Upper lobe of left lung (tissue), 6 donors: ENCODE measurements at regions not wholly inside any gene's neighbourhood (a gene's known extent, or its start where the extent isn't known, plus 50 kb on each side); places are given as distances from the start of the nearest gene placed in this dataset.
A peak's percentile ranks its signal among the peaks of the same experiment; 100 is the strongest.
"Not testable (repeated sequence)": the region's sequence is repeated elsewhere in the genome, so short reads cannot be mapped to it uniquely, and the experiment has no call there.

Experiments
- ATAC-seq, 2 donors: fragments of 200-7000 bp; cut with Tn5 transposase; one replicate each; pipeline ENCODE4 v1.9.1; 2022; ENCODE audit warnings: mild to moderate bottlenecking in 2 of 2, moderate library complexity in 2 of 2; ENCODE audit not compliant: low FRiP score in 2 of 2
- DNase-seq, 2 donors: peaks; one replicate each; pipeline ENCODE4 v3.0.0-alpha.2; 2019 to 2020
- H3K27ac ChIP-seq, 4 donors: fragments of 200-600 bp; sonication (generic); one replicate each; pipeline ENCODE4 v1.5.1; 2016 to 2019
- H3K27me3 ChIP-seq, 4 donors: fragments of 200-600 bp; sonication (generic); one replicate each; pipeline ENCODE4 v1.5.1; 2017 to 2019
- H3K36me3 ChIP-seq, 4 donors: fragments of 200-600 bp; sonication (generic); one replicate each; pipeline ENCODE4 v1.5.1; 2016 to 2019
- H3K4me1 ChIP-seq, 4 donors: fragments of 200-600 bp; sonication (generic); one replicate each; pipeline ENCODE4 v1.5.1; 2018 to 2019
- H3K4me3 ChIP-seq, 4 donors: fragments of 200-600 bp; sonication (generic); one replicate each; pipeline ENCODE4 v1.5.1; 2017 to 2019; ENCODE audit warnings: mild to moderate bottlenecking in 2 of 4, moderate library complexity in 1 of 4
- H3K9me3 ChIP-seq, 4 donors: fragments of 200-600 bp; sonication (generic); one replicate each; pipeline ENCODE4 v1.5.1; 2018 to 2019
- EP300 ChIP-seq, 4 donors: sonication (generic); formaldehyde crosslinking; IDR thresholded peaks; one replicate each; pipeline ENCODE4 v1.5.1; 2017; ENCODE audit warnings: antibody characterized with exemption in 4 of 4, control low read depth in 2 of 4
- POLR2A ChIP-seq, 4 donors: fragments of 450-650 bp; IDR thresholded peaks; one replicate each; pipeline ENCODE4 v1.5.1; 2016 to 2017; ENCODE audit warnings: antibody characterized with exemption in 4 of 4, mild to moderate bottlenecking in 2 of 4
- POLR2AphosphoS5 ChIP-seq, 2 donors: sonication (generic); formaldehyde crosslinking; IDR thresholded peaks; one replicate each; pipeline ENCODE4 v1.5.1; 2017; ENCODE audit warnings: antibody characterized with exemption in 2 of 2
- WGBS, 2 donors: methylation state at CpG; one replicate each; pipeline ENCODE4 v1.1.5; 2017 to 2018; 5-methylcytosine and 5-hydroxymethylcytosine counted together
- TF ChIP-seq, protein P1 (sequence below), 6 experiments: fragments of 450-650 bp in 4 of 6; fragments of 200-600 bp in 2 of 6; sonication (generic) in 2 of 6; IDR thresholded peaks; one replicate each; pipeline ENCODE4 v1.5.1; 2016 to 2019; ENCODE audit warnings: antibody characterized with exemption in 6 of 6
- donor health status: DM: no; HTN: no; CAD: no; lungs with moderate emphysema.
- donor health status: DM: no; HTN: yes; CAD: no; lungs with severe emphysema.

DNA sequence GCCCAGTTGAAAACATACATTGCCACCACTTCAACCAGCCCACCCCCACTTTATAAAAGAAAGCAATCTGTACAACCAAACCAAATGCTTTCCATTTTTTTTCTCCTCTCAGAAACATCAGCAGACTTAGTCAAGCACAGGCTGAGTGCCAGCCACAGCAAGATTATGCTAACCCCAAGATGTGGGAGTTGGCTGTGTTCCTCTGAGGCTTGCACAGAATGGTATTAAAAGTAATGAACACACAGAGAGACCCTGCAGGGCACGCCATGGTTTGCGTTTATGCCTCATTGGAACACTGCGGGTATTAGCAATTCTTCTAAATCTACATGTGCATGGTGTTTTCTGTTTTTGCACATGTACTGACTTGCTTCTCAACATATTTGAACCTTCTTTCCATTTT is 419.9 kb upstream of the GRAMD2B start:
- Histone ChIP-seq H3K36me3 (no peaks in the 10 kb centered on the region), H3K4me3 (no peak overlapping the region), H3K27me3 (no peaks in the 10 kb centered on the region), H3K4me1 (peaks cover 0 to 11% (median 9%) of the 10 kb centered on the region in 4 donors), H3K27ac (peak overlapping the region in 1 of 4 donors; percentile 72), H3K9me3 (no peaks in the 10 kb centered on the region)
- WGBS, 2 donors, result 56 to 96% methylated on average over 3 of the region's 3 CpGs
- TF ChIP-seq POLR2A (IDR thresholded peaks at IDR 0.05), result no peak
- no peak for TF ChIP-seq EP300 (IDR thresholded peaks at IDR 0.05)
- TF ChIP-seq, protein P1, sequence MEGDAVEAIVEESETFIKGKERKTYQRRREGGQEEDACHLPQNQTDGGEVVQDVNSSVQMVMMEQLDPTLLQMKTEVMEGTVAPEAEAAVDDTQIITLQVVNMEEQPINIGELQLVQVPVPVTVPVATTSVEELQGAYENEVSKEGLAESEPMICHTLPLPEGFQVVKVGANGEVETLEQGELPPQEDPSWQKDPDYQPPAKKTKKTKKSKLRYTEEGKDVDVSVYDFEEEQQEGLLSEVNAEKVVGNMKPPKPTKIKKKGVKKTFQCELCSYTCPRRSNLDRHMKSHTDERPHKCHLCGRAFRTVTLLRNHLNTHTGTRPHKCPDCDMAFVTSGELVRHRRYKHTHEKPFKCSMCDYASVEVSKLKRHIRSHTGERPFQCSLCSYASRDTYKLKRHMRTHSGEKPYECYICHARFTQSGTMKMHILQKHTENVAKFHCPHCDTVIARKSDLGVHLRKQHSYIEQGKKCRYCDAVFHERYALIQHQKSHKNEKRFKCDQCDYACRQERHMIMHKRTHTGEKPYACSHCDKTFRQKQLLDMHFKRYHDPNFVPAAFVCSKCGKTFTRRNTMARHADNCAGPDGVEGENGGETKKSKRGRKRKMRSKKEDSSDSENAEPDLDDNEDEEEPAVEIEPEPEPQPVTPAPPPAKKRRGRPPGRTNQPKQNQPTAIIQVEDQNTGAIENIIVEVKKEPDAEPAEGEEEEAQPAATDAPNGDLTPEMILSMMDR (IDR thresholded peaks at IDR 0.05), result no peak
- TF ChIP-seq POLR2AphosphoS5 (IDR thresholded peaks at IDR 0.05), result no peak
- ATAC-seq (peak in 1 of 2 donors; percentile 52), DNase-seq (peak in 1 of 2 donors; percentile 22)

DNA sequence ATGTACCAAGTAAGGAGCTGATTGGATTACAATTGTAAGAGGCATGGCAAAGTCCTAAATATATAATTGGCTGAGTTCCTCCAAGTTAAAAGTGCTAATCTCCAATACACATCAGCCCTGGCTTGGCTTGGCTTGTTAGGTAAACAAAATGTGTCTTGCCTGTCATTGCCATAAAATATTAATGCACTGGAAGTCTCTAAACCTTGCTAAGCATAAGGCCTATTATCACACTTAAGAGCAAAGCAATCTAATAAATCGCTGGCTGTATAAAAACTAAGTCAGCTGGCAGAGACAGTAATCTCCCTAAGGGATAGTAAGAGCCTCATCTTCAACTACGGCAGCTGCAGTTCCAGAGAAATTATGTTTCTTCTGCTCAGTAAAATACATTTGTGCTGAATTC is 418.6 kb upstream of the GRAMD2B start:
- Histone ChIP-seq H3K27me3 (no peaks in the 10 kb centered on the region), H3K9me3 (no peaks in the 10 kb centered on the region), H3K36me3 (no peaks in the 10 kb centered on the region), H3K4me3 (no peak overlapping the region), H3K4me1 (peaks cover 0 to 11% (median 9%) of the 10 kb centered on the region in 4 donors), H3K27ac (no peak overlapping the region)
- WGBS, 2 donors, result 64 to 71% methylated on average over 2 of the region's 2 CpGs
- ATAC-seq (no peak), DNase-seq (no peak)
- no peak for TF ChIP-seq POLR2AphosphoS5 (IDR thresholded peaks at IDR 0.05)

DNA sequence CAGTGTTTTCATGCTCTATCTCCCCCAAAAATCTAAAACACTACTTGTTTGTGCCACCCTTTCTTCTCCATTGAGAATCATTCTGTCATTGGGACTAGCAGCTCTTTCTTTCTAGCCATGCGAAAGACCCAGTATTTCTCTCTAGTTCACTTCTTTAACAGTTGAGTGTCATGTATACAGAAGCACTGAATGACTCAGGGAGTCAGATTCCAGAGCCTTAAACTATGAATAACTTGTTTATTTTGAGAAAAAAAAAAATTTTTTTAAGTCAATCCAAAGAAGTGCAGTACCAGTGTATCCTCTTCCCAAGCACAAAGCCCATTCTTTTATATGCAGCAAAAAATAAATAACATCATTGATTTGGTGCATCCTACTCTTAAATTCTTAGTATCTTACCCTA is 415.4 kb upstream of the GRAMD2B start:
- WGBS, 2 donors, result 89 to 94% methylated on average over 1 of the region's 1 CpG
- Histone ChIP-seq H3K27ac (no peak overlapping the region), H3K36me3 (no peaks in the 10 kb centered on the region), H3K4me3 (no peak overlapping the region), H3K4me1 (peaks cover 0 to 11% (median 6%) of the 10 kb centered on the region in 4 donors), H3K27me3 (no peaks in the 10 kb centered on the region), H3K9me3 (no peaks in the 10 kb centered on the region)
- DNase-seq (no peak), ATAC-seq (no peak)
- TF ChIP-seq POLR2AphosphoS5 (IDR thresholded peaks at IDR 0.05) (no peak), EP300 (IDR thresholded peaks at IDR 0.05) (no peak), POLR2A (IDR thresholded peaks at IDR 0.05) (no peak)
- TF ChIP-seq, protein P1 (IDR thresholded peaks at IDR 0.05), result no peak

DNA sequence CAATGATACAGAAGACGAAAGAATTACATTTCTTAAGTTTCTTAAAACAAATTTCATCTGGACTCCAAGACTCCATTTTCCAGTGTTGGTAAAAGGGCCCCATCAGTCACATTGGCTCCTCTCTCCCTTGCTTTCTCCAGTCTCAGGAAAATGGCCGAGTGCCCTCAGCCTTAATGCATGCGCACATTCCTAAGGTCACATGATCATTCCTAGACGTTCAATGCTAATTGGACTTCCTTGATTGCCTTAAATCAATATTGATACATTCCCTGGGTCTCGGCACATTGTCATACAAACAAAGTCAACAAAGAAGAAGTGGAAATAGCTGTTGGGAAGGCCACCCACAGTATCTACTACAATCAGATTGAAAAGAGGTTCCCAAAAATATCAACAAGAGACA is 413.6 kb upstream of the GRAMD2B start:
- Histone ChIP-seq H3K27ac (no peak overlapping the region), H3K27me3 (no peaks in the 10 kb centered on the region), H3K4me1 (no peaks in the 10 kb centered on the region), H3K36me3 (no peaks in the 10 kb centered on the region), H3K9me3 (no peaks in the 10 kb centered on the region), H3K4me3 (no peak overlapping the region)
- 76 to 81% methylated on average over 5 of the region's 5 CpGs for WGBS, 2 donors
- ATAC-seq (no peak), DNase-seq (no peak)
- TF ChIP-seq, protein P1 (IDR thresholded peaks at IDR 0.05), result no peak
- TF ChIP-seq EP300 (IDR thresholded peaks at IDR 0.05) (no peak), POLR2A (IDR thresholded peaks at IDR 0.05) (no peak), POLR2AphosphoS5 (IDR thresholded peaks at IDR 0.05) (no peak)

DNA sequence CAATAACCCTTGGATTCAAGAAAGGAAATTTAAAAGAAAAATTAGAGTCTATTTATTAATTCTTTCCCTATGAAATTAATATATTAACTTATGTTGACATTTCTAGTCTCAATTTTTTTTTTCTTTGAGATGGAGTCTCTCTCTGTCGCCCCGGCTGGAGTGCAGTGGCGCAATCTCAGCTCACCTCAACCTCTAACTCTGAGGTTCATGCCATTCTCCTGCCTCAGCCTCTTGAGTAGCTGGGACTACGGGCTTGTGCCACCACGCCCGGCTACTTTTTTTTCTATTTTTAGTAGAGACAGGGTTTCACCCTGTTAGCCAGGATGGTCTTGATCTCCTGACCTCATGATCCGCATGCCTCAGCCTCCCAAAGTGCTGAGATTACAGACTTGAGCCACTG is 411.7 kb upstream of the GRAMD2B start:
- H3K27ac ChIP-seq, H3K4me3 ChIP-seq, H3K9me3 ChIP-seq, ATAC-seq, H3K36me3 ChIP-seq, H3K27me3 ChIP-seq, H3K4me1 ChIP-seq: not testable (repeated sequence)
- WGBS, 2 donors, result 71 to 83% methylated on average over 7 of the region's 7 CpGs
- peak in 1 of 2 donors; percentile 57 for DNase-seq

DNA sequence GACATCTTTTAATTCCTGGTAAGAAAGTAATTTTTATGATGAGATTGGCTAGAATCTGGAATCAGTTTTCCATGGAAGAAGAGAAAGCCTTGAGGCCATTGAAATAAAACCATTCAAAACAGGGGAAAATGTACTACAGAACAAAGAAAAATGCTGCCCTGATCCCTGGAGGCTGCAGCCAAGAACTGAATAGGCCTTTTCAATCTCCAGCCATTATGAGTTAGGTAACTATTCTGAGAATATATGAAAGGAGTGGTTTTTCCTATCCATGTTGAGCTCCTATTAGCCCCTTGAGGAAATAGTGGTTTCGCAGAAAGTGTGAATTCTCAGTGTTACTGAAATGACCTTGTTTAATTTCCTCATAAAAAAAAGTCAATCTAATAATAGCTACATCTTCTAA is 408.5 kb upstream of the GRAMD2B start:
- Histone ChIP-seq H3K9me3 (no peaks in the 10 kb centered on the region), H3K27me3 (no peaks in the 10 kb centered on the region), H3K36me3 (no peaks in the 10 kb centered on the region), H3K4me1 (no peaks in the 10 kb centered on the region), H3K4me3 (no peak overlapping the region), H3K27ac (no peak overlapping the region)
- TF ChIP-seq EP300 (IDR thresholded peaks at IDR 0.05) (no peak), POLR2A (IDR thresholded peaks at IDR 0.05) (no peak), POLR2AphosphoS5 (IDR thresholded peaks at IDR 0.05) (no peak)
- TF ChIP-seq, protein P1 (IDR thresholded peaks at IDR 0.05), result no peak
- 90 to 94% methylated on average over 1 of the region's 1 CpG for WGBS, 2 donors
- DNase-seq, result no peak
- no peak for ATAC-seq
